ENCODE measurements at regions not wholly inside any gene's neighbourhood (a gene's known extent, or its start where the extent isn't known, plus 50 kb on each side); places are given as distances from the start of the nearest gene placed in this dataset.

DNA sequence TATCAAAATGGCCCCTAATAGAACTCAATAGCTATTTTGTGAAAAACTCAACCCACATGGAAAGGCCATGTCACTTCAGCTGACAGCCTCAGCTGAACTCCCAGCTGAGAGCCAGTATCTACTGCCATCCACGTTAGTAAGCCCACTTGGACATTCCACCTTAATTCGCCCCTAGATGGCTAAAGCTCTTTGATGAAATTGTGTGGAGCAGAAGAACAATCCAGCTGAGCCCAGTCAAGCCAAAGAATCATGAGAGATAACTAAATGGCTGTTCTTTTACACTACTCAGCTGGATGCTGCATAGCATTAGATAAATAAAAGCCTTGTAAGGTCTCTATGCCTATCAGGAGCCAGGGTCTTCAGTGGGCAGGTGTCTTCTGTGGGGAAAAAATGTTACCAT is 396.8 kb downstream of the AASDHPPT start:
- TF ChIP-seq, protein P1, sequence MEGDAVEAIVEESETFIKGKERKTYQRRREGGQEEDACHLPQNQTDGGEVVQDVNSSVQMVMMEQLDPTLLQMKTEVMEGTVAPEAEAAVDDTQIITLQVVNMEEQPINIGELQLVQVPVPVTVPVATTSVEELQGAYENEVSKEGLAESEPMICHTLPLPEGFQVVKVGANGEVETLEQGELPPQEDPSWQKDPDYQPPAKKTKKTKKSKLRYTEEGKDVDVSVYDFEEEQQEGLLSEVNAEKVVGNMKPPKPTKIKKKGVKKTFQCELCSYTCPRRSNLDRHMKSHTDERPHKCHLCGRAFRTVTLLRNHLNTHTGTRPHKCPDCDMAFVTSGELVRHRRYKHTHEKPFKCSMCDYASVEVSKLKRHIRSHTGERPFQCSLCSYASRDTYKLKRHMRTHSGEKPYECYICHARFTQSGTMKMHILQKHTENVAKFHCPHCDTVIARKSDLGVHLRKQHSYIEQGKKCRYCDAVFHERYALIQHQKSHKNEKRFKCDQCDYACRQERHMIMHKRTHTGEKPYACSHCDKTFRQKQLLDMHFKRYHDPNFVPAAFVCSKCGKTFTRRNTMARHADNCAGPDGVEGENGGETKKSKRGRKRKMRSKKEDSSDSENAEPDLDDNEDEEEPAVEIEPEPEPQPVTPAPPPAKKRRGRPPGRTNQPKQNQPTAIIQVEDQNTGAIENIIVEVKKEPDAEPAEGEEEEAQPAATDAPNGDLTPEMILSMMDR (IDR thresholded peaks at IDR 0.05 in 4 of 5, conservative IDR thresholded peaks at IDR 0.05 in 1 of 5), result no peak
- TF ChIP-seq POLR2A (IDR thresholded peaks at IDR 0.05), result no peak
